Loucy (cell line): ENCODE measurements at regions not wholly inside any gene's neighbourhood (a gene's known extent, or its start where the extent isn't known, plus 50 kb on each side); places are given as distances from the start of the nearest gene placed in this dataset.

Source experiments
- CTCF ChIP-seq: fragments of 200-600 bp; sonication (generic); conservative IDR thresholded peaks from 2 replicates; pipeline ENCODE4 v1.5.1; 2014; ENCODE audit warnings: mild to moderate bottlenecking, antibody characterized with exemption, low read length
- EZH2phosphoT487 ChIP-seq: fragments of 200-600 bp; IDR thresholded peaks from 2 replicates; pipeline ENCODE4 v1.6.1; 2018; ENCODE audit warnings: antibody characterized with exemption, mild to moderate bottlenecking, moderate library complexity, borderline replicate concordance

- TF ChIP-seq CTCF (no peak), EZH2phosphoT487 (no peak)
Observed at GRCh38 chr5:67515020-67515689, 318.6 kb upstream of the CD180 start.
